Smooth muscle cell (in vitro differentiated cells): ENCODE measurements at regions not wholly inside any gene's neighbourhood (a gene's known extent, or its start where the extent isn't known, plus 50 kb on each side); places are given as distances from the start of the nearest gene placed in this dataset.
"Not testable (repeated sequence)": the region's sequence is repeated elsewhere in the genome, so short reads cannot be mapped to it uniquely, and the experiment has no call there.

Experiments
- DNase-seq: peaks from one replicate; lab custom pipeline; 2025; ENCODE audit not compliant: unreplicated experiment; lab: John Stamatoyannopoulos, UW
- H2AFZ ChIP-seq: fragments of 200-600 bp; sonication (generic); 2 replicates; pipeline ENCODE4 v1.6.0; 2016; ENCODE audit warnings: antibody characterized with exemption, low read depth, mild to moderate bottlenecking
- H3F3A ChIP-seq: fragments of 200-600 bp; sonication (generic); 2 replicates; pipeline ENCODE4 v1.6.0; 2017; ENCODE audit warnings: antibody characterized with exemption, low read depth
- H3K27ac ChIP-seq: fragments of 200-600 bp; sonication (generic); 2 replicates; pipeline ENCODE4 v1.5.1; 2016; ENCODE audit warnings: low read depth, mild to moderate bottlenecking
- H3K27me3 ChIP-seq: fragments of 200-600 bp; sonication (generic); 2 replicates; pipeline ENCODE4 v1.6.1; 2016; ENCODE audit warnings: low read depth, mild to moderate bottlenecking
- H3K36me3 ChIP-seq: fragments of 200-600 bp; sonication (generic); 2 replicates; pipeline ENCODE4 v1.5.1; 2016; ENCODE audit warnings: low read depth
- H3K4me1 ChIP-seq: fragments of 200-600 bp; sonication (generic); 2 replicates; pipeline ENCODE4 v1.5.1; 2016; ENCODE audit warnings: low read depth
- H3K4me2 ChIP-seq: fragments of 200-600 bp; sonication (generic); 2 replicates; pipeline ENCODE4 v1.6.0; 2016; ENCODE audit warnings: mild to moderate bottlenecking
- H3K4me3 ChIP-seq: fragments of 200-600 bp; sonication (generic); 2 replicates; pipeline ENCODE4 v1.5.1; 2016; ENCODE audit warnings: mild to moderate bottlenecking
- H3K79me2 ChIP-seq: fragments of 200-600 bp; sonication (generic); 2 replicates; pipeline ENCODE4 v1.6.0; 2016; ENCODE audit warnings: low read depth, mild to moderate bottlenecking
- H3K9ac ChIP-seq: fragments of 200-600 bp; sonication (generic); 2 replicates; pipeline ENCODE4 v1.6.0; 2016; ENCODE audit warnings: low read depth
- H3K9me3 ChIP-seq: fragments of 200-600 bp; sonication (generic); replicated peaks from 2 replicates; pipeline ENCODE4 v1.5.1; 2016; ENCODE audit warnings: low read depth
- H4K20me1 ChIP-seq: fragments of 200-600 bp; sonication (generic); 2 replicates; pipeline ENCODE4 v1.6.0; 2016; ENCODE audit warnings: low read depth
- CTCF ChIP-seq: fragments of 200-600 bp; sonication (generic); IDR thresholded peaks from 2 replicates; pipeline ENCODE4 v1.5.1; 2017; ENCODE audit warnings: borderline replicate concordance, mild to moderate bottlenecking, antibody characterized with exemption; ENCODE audit not compliant: insufficient read depth, poor library complexity, severe bottlenecking
- WGBS: methylation state at CpG from one replicate; pipeline ENCODE4 v1.1.7; 2016; ENCODE audit warnings: low lambda C conversion rate; 5-methylcytosine and 5-hydroxymethylcytosine counted together

- H3K4me2 ChIP-seq: no peak overlapping the region
- H3K27ac ChIP-seq: no peak overlapping the region
- no peaks in the 10 kb centered on the region for H3K27me3 ChIP-seq
- H3F3A ChIP-seq: no peaks in the 10 kb centered on the region
- H3K9ac ChIP-seq: no peak overlapping the region
- no peaks in the 10 kb centered on the region for H3K4me1 ChIP-seq
- H2AFZ ChIP-seq: no peak overlapping the region
- no peak for DNase-seq
- H3K4me3 ChIP-seq: no peak overlapping the region
- 68% methylated on average over 7 of the region's 7 CpGs for WGBS
- H3K36me3 ChIP-seq: no peaks in the 10 kb centered on the region
- H3K79me2 ChIP-seq: no peaks in the 10 kb centered on the region
- H3K9me3 ChIP-seq: no peaks in the 10 kb centered on the region
- TF ChIP-seq CTCF: no peak
- H4K20me1 ChIP-seq: no peaks in the 10 kb centered on the region
These were observed 105.6 kb downstream of the ZNF22 start for GRCh38 chr10:45106236-45106856.

GRCh38 chr10:45111509-45111908 is 110.8 kb downstream of the ZNF22 start:
- no peaks in the 10 kb centered on the region for H3K36me3 ChIP-seq
- WGBS: 98% methylated on average over 2 of the region's 5 CpGs
- no peaks in the 10 kb centered on the region for H3F3A ChIP-seq
- no peak overlapping the region for H3K27ac ChIP-seq
- no peaks in the 10 kb centered on the region for H3K79me2 ChIP-seq
- no peaks in the 10 kb centered on the region for H4K20me1 ChIP-seq
- no peak for DNase-seq
- no peak overlapping the region for H3K9ac ChIP-seq
- no peaks in the 10 kb centered on the region for H3K27me3 ChIP-seq
- no peak for TF ChIP-seq CTCF
- H3K4me3 ChIP-seq: no peak overlapping the region
- no peak overlapping the region for H3K4me2 ChIP-seq
- H3K4me1 ChIP-seq: no peaks in the 10 kb centered on the region
- H3K9me3 ChIP-seq: no peaks in the 10 kb centered on the region
- no peak overlapping the region for H2AFZ ChIP-seq

- H3K36me3 ChIP-seq, H3K9me3 ChIP-seq, DNase-seq, H3F3A ChIP-seq, H4K20me1 ChIP-seq, H3K4me1 ChIP-seq, H3K27me3 ChIP-seq, H3K27ac ChIP-seq, H3K4me3 ChIP-seq, H3K9ac ChIP-seq, H2AFZ ChIP-seq, H3K4me2 ChIP-seq, H3K79me2 ChIP-seq: not testable (repeated sequence)
- WGBS: 80% methylated on average over 2 of the region's 2 CpGs
These were observed 117.2 kb downstream of the ZNF22 start for GRCh38 chr10:45117940-45118339.

- TF ChIP-seq CTCF: no peak
- Histone ChIP-seq H3K9ac (no peak overlapping the region), H3K27ac (no peak overlapping the region), H3K36me3 (no peaks in the 10 kb centered on the region), H2AFZ (no peak overlapping the region), H3K4me2 (no peak overlapping the region), H3K79me2 (no peaks in the 10 kb centered on the region), H3F3A (no peaks in the 10 kb centered on the region), H3K4me1 (no peaks in the 10 kb centered on the region), H3K4me3 (no peak overlapping the region), H4K20me1 (no peaks in the 10 kb centered on the region), H3K27me3 (no peaks in the 10 kb centered on the region), H3K9me3 (no peaks in the 10 kb centered on the region)
- 63% methylated on average over 3 of the region's 3 CpGs for WGBS
- no peak for DNase-seq
These were observed 118.2 kb downstream of the ZNF22 start for GRCh38 chr10:45118929-45119328.

- DNase-seq, H3K27ac ChIP-seq, H3K4me3 ChIP-seq, H2AFZ ChIP-seq, H3K79me2 ChIP-seq, H3K27me3 ChIP-seq, H3K9me3 ChIP-seq, H4K20me1 ChIP-seq, H3F3A ChIP-seq, H3K4me2 ChIP-seq, H3K4me1 ChIP-seq, H3K36me3 ChIP-seq, H3K9ac ChIP-seq: not testable (repeated sequence)
- 92% methylated on average over 6 of the region's 7 CpGs for WGBS
These were observed 121.6 kb downstream of the ZNF22 start for GRCh38 chr10:45122180-45122860.
